ENCODE measurements at regions not wholly inside any gene's neighbourhood (a gene's known extent, or its start where the extent isn't known, plus 50 kb on each side); places are given as distances from the start of the nearest gene placed in this dataset.

GRCh38 chr19:46546194-46546896, 50.7 kb upstream of the PNMA8B start:
- TF ChIP-seq POLR2AphosphoS5 (IDR thresholded peaks at IDR 0.05), result peak; percentile 57
- TF ChIP-seq, protein P1, sequence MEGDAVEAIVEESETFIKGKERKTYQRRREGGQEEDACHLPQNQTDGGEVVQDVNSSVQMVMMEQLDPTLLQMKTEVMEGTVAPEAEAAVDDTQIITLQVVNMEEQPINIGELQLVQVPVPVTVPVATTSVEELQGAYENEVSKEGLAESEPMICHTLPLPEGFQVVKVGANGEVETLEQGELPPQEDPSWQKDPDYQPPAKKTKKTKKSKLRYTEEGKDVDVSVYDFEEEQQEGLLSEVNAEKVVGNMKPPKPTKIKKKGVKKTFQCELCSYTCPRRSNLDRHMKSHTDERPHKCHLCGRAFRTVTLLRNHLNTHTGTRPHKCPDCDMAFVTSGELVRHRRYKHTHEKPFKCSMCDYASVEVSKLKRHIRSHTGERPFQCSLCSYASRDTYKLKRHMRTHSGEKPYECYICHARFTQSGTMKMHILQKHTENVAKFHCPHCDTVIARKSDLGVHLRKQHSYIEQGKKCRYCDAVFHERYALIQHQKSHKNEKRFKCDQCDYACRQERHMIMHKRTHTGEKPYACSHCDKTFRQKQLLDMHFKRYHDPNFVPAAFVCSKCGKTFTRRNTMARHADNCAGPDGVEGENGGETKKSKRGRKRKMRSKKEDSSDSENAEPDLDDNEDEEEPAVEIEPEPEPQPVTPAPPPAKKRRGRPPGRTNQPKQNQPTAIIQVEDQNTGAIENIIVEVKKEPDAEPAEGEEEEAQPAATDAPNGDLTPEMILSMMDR (IDR thresholded peaks at IDR 0.05), result no peak

Data from prostate gland (tissue), 2 donors.